Endothelial cell of umbilical vein (primary cell): ENCODE measurements at regions not wholly inside any gene's neighbourhood (a gene's known extent, or its start where the extent isn't known, plus 50 kb on each side); places are given as distances from the start of the nearest gene placed in this dataset.

ENCODE experiments used
- CTCF ChIP-seq, 2 donors: IDR thresholded peaks; 1 replicate in 1 of 2; 2 replicates in 1 of 2; pipeline ENCODE4 v1.5.1; 2011; ENCODE audit warnings: low read length in 2 of 2, mild to moderate bottlenecking in 2 of 2, moderate library complexity in 2 of 2, control low read depth in 1 of 2, inconsistent platforms in 1 of 2, low read depth in 1 of 2; ENCODE audit not compliant: insufficient read depth in 1 of 2; ENCODE audit errors: extremely low read depth in 1 of 2
- EZH2 ChIP-seq: IDR thresholded peaks from 2 replicates; pipeline ENCODE4 v1.6.1; 2012; ENCODE audit warnings: borderline replicate concordance, low read depth, mild to moderate bottlenecking, moderate library complexity, low read length, inconsistent platforms; ENCODE audit not compliant: severe bottlenecking
- FOS ChIP-seq: IDR thresholded peaks from 2 replicates; pipeline ENCODE4 v1.6.1; 2011; ENCODE audit warnings: mild to moderate bottlenecking, low read length, moderate library complexity, borderline replicate concordance; ENCODE audit not compliant: insufficient read depth
- GATA2 ChIP-seq: IDR thresholded peaks from 2 replicates; pipeline ENCODE4 v1.7.0; 2011; ENCODE audit warnings: low read depth, mild to moderate bottlenecking, moderate library complexity, mixed read lengths, low read length; ENCODE audit not compliant: insufficient read length, insufficient read depth
- MAX ChIP-seq: IDR thresholded peaks from 2 replicates; pipeline ENCODE4 v1.6.1; 2011; ENCODE audit not compliant: insufficient read depth, insufficient read length
- MYC ChIP-seq: IDR thresholded peaks from one replicate; pipeline ENCODE4 v1.6.1; 2011; ENCODE audit warnings: mild to moderate bottlenecking, low read depth, low read length
- POLR2A ChIP-seq: IDR thresholded peaks from 2 replicates; pipeline ENCODE4 v1.6.1; 2012; ENCODE audit warnings: low read depth, mild to moderate bottlenecking, control low read depth, low read length
- POLR2AphosphoS5 ChIP-seq: IDR thresholded peaks from 2 replicates; pipeline ENCODE4 v1.6.1; 2012; ENCODE audit warnings: low read depth, mild to moderate bottlenecking, control low read depth, low read length, moderate library complexity; ENCODE audit not compliant: insufficient read depth

GRCh38 chr10:2445370-2445769 is 622.0 kb upstream of the PFKP start:
- no peak for TF ChIP-seq CTCF (IDR thresholded peaks at IDR 0.05; ENCODE audit: extremely low read depth in 1 of 2, insufficient read depth in 1 of 2, low read depth in 1 of 2, low read length in 2 of 2)
- TF ChIP-seq GATA2 = no peak
- TF ChIP-seq POLR2A = no peak
- no peak for TF ChIP-seq FOS
- no peak for TF ChIP-seq MAX
- TF ChIP-seq POLR2AphosphoS5 = no peak
- no peak for TF ChIP-seq EZH2
- TF ChIP-seq MYC = no peak
